ENCODE measurements at regions not wholly inside any gene's neighbourhood (a gene's known extent, or its start where the extent isn't known, plus 50 kb on each side); places are given as distances from the start of the nearest gene placed in this dataset.
"Not testable (repeated sequence)": the region's sequence is repeated elsewhere in the genome, so short reads cannot be mapped to it uniquely, and the experiment has no call there.

DNA sequence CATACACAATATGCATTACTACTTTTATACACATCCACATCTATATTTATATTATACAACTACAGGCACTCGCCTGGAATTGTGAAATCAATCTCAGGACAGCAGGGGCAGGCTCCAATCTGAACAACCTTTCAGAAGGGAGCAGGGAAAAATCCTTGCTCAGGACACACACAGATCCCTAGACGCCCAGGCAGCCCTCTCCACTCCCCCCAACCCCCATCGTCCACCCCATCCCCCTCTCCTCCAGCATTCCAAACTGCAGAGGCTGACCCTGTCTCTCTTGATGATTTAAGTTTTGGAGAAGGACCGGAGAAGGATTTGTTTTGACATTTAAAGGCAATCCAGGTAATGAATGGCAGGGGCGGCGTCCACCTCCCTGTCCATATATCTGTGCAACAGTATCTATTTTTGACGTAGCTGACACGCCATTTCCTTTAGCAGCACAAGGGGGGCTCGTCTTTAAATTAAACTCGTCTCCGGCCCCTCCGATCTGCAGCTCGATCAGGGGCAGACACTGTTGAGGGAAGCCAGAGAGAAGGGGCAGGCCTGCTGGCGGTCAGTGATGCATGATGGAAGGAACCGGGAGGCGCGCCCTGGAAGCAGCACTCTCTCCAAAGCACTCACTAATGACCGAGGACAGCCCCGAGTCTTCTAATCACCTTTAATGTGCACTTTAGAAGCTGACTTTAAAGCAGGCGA lies 95.0 kb upstream of the TBX5 start:
- DNase-seq: no peak

GRCh38 chr12:114500131-114500530 lies 94.2 kb upstream of the TBX5 start:
- no peak for DNase-seq

- DNase-seq: no peak
These were observed 93.4 kb upstream of the TBX5 start for GRCh38 chr12:114499338-114499737.

DNA sequence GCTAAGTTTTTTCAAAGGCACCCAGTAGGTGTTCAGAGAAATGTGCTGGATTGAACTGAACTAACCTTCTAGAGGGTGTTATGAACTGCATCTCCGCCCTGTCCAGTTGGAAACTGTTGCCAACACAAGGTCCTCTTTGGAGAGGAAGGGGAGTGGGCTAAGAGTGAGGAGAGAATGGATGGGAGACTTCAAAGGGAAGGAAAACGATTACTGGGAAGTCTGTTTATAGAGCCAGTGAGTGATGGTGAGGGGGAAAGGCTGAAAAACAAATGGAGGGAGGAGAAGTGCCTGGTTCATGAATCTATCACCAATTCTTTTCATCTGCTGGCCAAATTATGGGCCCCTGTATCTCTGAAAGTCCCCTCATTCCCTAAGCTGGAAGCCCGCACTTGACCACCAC lies 86.0 kb upstream of the TBX5 start:
- no peak for DNase-seq

GRCh38 chr12:114484822-114485459 lies 79.0 kb upstream of the TBX5 start:
- DNase-seq: not testable (repeated sequence)

GRCh38 chr12:114483996-114484395 lies 78.1 kb upstream of the TBX5 start:
- no peak for DNase-seq

GRCh38 chr12:114481200-114481535 lies 75.2 kb upstream of the TBX5 start:
- DNase-seq: no peak

DNA sequence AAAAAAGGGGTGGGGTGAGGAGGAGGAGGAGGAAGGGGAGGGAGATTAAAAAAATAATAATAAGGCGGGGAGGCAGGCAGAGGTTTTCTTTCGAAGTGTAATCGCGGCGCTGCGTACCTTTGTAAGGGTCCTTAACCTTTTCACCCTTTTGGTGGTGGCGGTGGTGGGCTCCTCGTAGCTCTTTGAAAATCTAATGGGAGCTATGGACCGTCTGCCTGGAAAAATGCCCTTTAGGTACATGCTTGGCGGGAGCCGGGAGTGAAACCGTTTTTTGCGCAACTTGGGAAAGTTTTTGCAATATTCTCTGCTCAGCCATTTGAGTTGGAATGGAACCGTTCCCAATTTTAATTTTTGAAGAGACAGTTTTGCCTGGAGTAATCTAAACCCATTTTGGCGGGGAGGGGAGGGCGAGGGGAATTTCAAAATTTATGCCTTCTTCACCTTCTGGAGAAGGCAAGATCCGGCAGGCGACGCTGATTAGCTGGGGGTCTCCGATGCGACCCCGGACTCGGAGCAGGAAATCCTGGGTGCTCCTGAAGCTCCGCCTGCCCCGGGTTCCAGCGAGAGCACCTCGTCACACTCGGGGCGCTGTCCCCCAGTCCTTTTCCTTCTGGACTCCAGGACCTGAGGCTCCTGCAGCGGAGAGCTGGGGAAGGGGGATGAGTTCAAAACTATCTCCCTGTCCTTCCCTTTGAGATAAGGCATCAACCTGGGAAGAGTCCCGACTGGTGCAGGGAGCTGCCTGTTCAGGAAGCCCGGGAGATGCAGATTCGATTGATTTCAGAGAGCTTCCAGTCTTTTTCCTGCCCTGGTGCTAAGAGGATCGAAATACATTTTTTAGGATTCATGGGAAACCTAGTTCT lies 74.6 kb upstream of the TBX5 start:
- DNase-seq: no peak

GRCh38 chr12:114479831-114480230 lies 73.9 kb upstream of the TBX5 start:
- no peak for DNase-seq

- no peak for DNase-seq
These were observed 72.9 kb upstream of the TBX5 start for GRCh38 chr12:114478865-114479264.

- no peak for DNase-seq
These were observed 72.0 kb upstream of the TBX5 start for GRCh38 chr12:114477989-114478395.

- DNase-seq: no peak
These were observed 70.2 kb upstream of the TBX5 start for GRCh38 chr12:114476159-114476558.

DNA sequence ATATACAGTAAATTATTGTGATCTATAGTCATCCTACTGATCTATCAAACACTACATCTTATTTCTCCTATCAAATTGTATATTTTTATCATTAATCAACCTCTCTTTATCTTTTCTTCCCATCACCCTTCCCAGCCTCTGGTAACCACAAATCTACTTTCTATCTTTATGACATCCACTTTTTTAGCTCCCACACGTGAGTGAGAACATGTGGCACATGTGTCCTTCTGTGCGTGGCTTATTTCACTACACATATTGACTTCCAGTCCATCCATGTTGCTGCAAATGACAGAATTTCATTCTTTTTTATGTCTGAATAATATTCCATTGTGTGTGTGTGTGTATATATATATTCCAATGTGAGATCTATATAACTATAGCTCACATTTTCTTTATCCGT lies 67.8 kb upstream of the TBX5 start:
- no peak for DNase-seq

DNA sequence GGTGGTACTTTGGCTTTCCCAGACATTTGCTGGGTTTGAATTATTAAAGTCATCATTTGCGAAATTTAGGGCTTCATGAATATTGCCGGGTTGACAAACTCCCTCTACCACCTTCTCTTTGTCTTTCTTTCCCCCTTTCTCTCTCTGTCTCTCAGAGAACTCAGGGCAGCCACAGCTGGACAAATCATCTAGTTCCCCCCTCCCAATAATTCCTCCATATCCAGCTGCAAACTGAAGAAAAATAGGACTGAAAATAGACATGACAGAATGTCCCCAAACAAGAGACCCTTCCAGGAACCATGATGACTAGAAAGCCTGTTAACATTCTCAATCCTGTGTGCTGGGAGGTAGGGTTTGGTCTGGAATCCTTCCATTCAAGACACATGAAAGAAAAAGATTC lies 67.1 kb upstream of the TBX5 start:
- no peak for DNase-seq

DNA sequence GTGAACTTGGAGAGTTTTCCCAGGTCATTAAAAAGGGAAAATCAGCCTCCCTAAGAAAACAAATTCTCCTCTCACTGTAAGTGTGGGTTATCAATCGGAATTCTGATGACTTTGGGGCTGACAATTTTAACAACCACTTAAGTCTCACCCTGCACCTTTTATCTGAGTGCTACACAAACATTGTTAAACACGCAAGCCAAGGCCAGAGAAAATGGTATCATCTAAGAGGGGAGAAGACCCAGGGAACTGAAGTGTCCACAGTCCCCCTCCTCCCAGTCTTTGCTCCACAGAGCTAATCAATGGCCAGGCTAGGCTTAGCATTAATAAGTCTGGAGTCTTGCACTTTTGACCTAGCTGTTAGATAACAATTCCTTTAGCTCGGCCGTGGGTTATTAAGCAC lies 51.7 kb upstream of the TBX5 start:
- no peak for DNase-seq
